GM23338 (cell line): ENCODE measurements at regions not wholly inside any gene's neighbourhood (a gene's known extent, or its start where the extent isn't known, plus 50 kb on each side); places are given as distances from the start of the nearest gene placed in this dataset.

Experiments used
- CTCF ChIP-seq, 2 experiments: fragments of 200-600 bp in 1 of 2; sonication (generic) in 1 of 2; conservative IDR thresholded peaks; 2 replicates each; pipeline versions ENCODE4 v1.5.1 to v1.6.1; 2016 to 2017; ENCODE audit warnings: antibody characterized with exemption in 2 of 2, low read depth in 2 of 2, mild to moderate bottlenecking in 2 of 2, moderate library complexity in 1 of 2
- EZH2 ChIP-seq: fragments of 200-600 bp; sonication (generic); IDR thresholded peaks from one replicate; pipeline ENCODE4 v1.8.0; 2017; ENCODE audit warnings: antibody characterized with exemption, mild to moderate bottlenecking, low read depth; ENCODE audit not compliant: unreplicated experiment
- EZH2phosphoT487 ChIP-seq: fragments of 200-600 bp; sonication (generic); IDR thresholded peaks from one replicate; pipeline ENCODE4 v1.8.1; 2018; ENCODE audit warnings: antibody characterized with exemption; ENCODE audit not compliant: unreplicated experiment
- JUNB ChIP-seq: IDR thresholded peaks from one replicate; pipeline ENCODE4 v1.6.1; 2016; ENCODE audit warnings: antibody characterized with exemption; ENCODE audit not compliant: unreplicated experiment
- NANOG ChIP-seq: IDR thresholded peaks from 2 replicates; pipeline ENCODE4 v1.6.1; 2016; ENCODE audit warnings: antibody characterized with exemption, borderline replicate concordance
- POLR2AphosphoS5 ChIP-seq: IDR thresholded peaks from 2 replicates; pipeline ENCODE4 v1.6.1; 2016; ENCODE audit warnings: antibody characterized with exemption, low read depth
- REST ChIP-seq: IDR thresholded peaks from one replicate; pipeline ENCODE4 v1.6.1; 2018; ENCODE audit warnings: antibody characterized with exemption; ENCODE audit not compliant: unreplicated experiment
- STAT1 ChIP-seq: IDR thresholded peaks from one replicate; pipeline ENCODE4 v1.6.1; 2016; ENCODE audit warnings: antibody characterized with exemption; ENCODE audit not compliant: unreplicated experiment
- ZNF331 ChIP-seq: fragments of 250-450 bp; sonication (Bioruptor Pico); IDR thresholded peaks from 2 replicates; pipeline ENCODE4 v1.5.0; 2020; ENCODE audit warnings: low read depth, mild to moderate bottlenecking, moderate library complexity

GRCh38 chr6:121695329-121695728 is 259.9 kb downstream of the GJA1 start:
- no peak for TF ChIP-seq REST
- TF ChIP-seq CTCF (conservative IDR thresholded peaks at IDR 0.05; ENCODE audit: low read depth in 2 of 2) = no peak
- no peak for TF ChIP-seq EZH2phosphoT487
- no peak for TF ChIP-seq JUNB
- TF ChIP-seq POLR2AphosphoS5 = no peak
- TF ChIP-seq EZH2 = no peak
- no peak for TF ChIP-seq NANOG
- no peak for TF ChIP-seq ZNF331
- no peak for TF ChIP-seq STAT1
